Smooth muscle cell (in vitro differentiated cells): ENCODE measurements at regions not wholly inside any gene's neighbourhood (a gene's known extent, or its start where the extent isn't known, plus 50 kb on each side); places are given as distances from the start of the nearest gene placed in this dataset.

Source experiments
- DNase-seq: peaks from one replicate; lab custom pipeline; 2025; ENCODE audit not compliant: unreplicated experiment; lab: John Stamatoyannopoulos, UW
- H2AFZ ChIP-seq: fragments of 200-600 bp; sonication (generic); 2 replicates; pipeline ENCODE4 v1.6.0; 2016; ENCODE audit warnings: antibody characterized with exemption, low read depth, mild to moderate bottlenecking
- H3F3A ChIP-seq: fragments of 200-600 bp; sonication (generic); 2 replicates; pipeline ENCODE4 v1.6.0; 2017; ENCODE audit warnings: antibody characterized with exemption, low read depth
- H3K27ac ChIP-seq: fragments of 200-600 bp; sonication (generic); 2 replicates; pipeline ENCODE4 v1.5.1; 2016; ENCODE audit warnings: low read depth, mild to moderate bottlenecking
- H3K27me3 ChIP-seq: fragments of 200-600 bp; sonication (generic); 2 replicates; pipeline ENCODE4 v1.6.1; 2016; ENCODE audit warnings: low read depth, mild to moderate bottlenecking
- H3K36me3 ChIP-seq: fragments of 200-600 bp; sonication (generic); 2 replicates; pipeline ENCODE4 v1.5.1; 2016; ENCODE audit warnings: low read depth
- H3K4me1 ChIP-seq: fragments of 200-600 bp; sonication (generic); 2 replicates; pipeline ENCODE4 v1.5.1; 2016; ENCODE audit warnings: low read depth
- H3K4me2 ChIP-seq: fragments of 200-600 bp; sonication (generic); 2 replicates; pipeline ENCODE4 v1.6.0; 2016; ENCODE audit warnings: mild to moderate bottlenecking
- H3K4me3 ChIP-seq: fragments of 200-600 bp; sonication (generic); 2 replicates; pipeline ENCODE4 v1.5.1; 2016; ENCODE audit warnings: mild to moderate bottlenecking
- H3K79me2 ChIP-seq: fragments of 200-600 bp; sonication (generic); 2 replicates; pipeline ENCODE4 v1.6.0; 2016; ENCODE audit warnings: low read depth, mild to moderate bottlenecking
- H3K9ac ChIP-seq: fragments of 200-600 bp; sonication (generic); 2 replicates; pipeline ENCODE4 v1.6.0; 2016; ENCODE audit warnings: low read depth
- H3K9me3 ChIP-seq: fragments of 200-600 bp; sonication (generic); replicated peaks from 2 replicates; pipeline ENCODE4 v1.5.1; 2016; ENCODE audit warnings: low read depth
- H4K20me1 ChIP-seq: fragments of 200-600 bp; sonication (generic); 2 replicates; pipeline ENCODE4 v1.6.0; 2016; ENCODE audit warnings: low read depth
- WGBS: methylation state at CpG from one replicate; pipeline ENCODE4 v1.1.7; 2016; ENCODE audit warnings: low lambda C conversion rate; 5-methylcytosine and 5-hydroxymethylcytosine counted together
- TF ChIP-seq, protein P1 (sequence below): fragments of 200-600 bp; sonication (generic); IDR thresholded peaks from 2 replicates; pipeline ENCODE4 v1.5.1; 2017; ENCODE audit warnings: borderline replicate concordance, mild to moderate bottlenecking, antibody characterized with exemption; ENCODE audit not compliant: insufficient read depth, poor library complexity, severe bottlenecking

DNA sequence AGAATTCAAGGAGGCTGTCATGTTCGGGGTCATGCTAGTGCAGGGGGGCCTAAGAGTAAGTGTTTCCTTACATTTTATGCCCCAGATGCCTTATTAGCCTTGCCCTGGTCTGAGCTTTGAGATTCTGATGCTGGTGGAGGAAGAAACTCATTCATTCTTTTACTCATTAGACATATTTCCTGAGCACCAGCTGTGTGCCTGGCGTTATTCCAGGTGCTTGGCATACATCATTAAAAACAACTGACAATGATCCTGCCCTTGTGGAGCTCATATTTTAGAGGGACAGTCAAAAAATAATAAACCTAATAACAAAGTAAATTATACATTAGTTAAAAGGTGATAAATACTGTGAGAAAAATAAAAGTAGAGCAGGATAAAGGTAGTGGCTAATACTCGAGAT is 138.9 kb upstream of the SGCD start:
- Histone ChIP-seq H3K9ac (no peak overlapping the region), H3K4me1 (no peaks in the 10 kb centered on the region), H4K20me1 (no peaks in the 10 kb centered on the region), H3K27me3 (no peaks in the 10 kb centered on the region), H3K36me3 (no peaks in the 10 kb centered on the region), H3K27ac (no peak overlapping the region), H3K79me2 (no peaks in the 10 kb centered on the region), H3K4me3 (no peak overlapping the region), H3K9me3 (no peaks in the 10 kb centered on the region), H3F3A (no peaks in the 10 kb centered on the region), H3K4me2 (no peak overlapping the region), H2AFZ (no peak overlapping the region)
- DNase-seq, result no peak
- TF ChIP-seq, protein P1, sequence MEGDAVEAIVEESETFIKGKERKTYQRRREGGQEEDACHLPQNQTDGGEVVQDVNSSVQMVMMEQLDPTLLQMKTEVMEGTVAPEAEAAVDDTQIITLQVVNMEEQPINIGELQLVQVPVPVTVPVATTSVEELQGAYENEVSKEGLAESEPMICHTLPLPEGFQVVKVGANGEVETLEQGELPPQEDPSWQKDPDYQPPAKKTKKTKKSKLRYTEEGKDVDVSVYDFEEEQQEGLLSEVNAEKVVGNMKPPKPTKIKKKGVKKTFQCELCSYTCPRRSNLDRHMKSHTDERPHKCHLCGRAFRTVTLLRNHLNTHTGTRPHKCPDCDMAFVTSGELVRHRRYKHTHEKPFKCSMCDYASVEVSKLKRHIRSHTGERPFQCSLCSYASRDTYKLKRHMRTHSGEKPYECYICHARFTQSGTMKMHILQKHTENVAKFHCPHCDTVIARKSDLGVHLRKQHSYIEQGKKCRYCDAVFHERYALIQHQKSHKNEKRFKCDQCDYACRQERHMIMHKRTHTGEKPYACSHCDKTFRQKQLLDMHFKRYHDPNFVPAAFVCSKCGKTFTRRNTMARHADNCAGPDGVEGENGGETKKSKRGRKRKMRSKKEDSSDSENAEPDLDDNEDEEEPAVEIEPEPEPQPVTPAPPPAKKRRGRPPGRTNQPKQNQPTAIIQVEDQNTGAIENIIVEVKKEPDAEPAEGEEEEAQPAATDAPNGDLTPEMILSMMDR, result no peak
- 93% methylated on average over 3 of the region's 3 CpGs for WGBS

DNA sequence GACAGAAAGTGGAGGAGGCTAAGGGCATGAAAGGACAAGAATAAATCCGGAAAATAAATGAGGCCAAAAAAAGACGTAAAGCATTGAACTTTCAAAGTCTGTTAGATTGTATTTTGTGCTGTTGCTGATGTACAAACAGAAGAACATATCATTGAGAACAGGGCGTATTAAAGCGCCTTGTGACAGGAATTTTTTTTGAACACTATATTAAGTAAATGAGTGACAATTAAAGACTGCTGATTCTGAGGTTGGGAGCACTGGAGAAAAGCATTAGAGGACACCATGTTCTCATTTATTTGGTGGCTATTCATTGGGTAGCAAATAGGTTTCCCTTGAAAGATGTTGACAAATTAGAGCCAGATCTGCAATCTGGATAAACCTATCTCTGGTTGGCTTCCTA is 137.3 kb upstream of the SGCD start:
- no peak overlapping the region for H3K4me2 ChIP-seq
- H3K4me3 ChIP-seq, result no peak overlapping the region
- H4K20me1 ChIP-seq, result no peaks in the 10 kb centered on the region
- H3K9ac ChIP-seq, result no peak overlapping the region
- no peak overlapping the region for H2AFZ ChIP-seq
- no peaks in the 10 kb centered on the region for H3K9me3 ChIP-seq
- no peaks in the 10 kb centered on the region for H3K79me2 ChIP-seq
- no peak for DNase-seq
- no peaks in the 10 kb centered on the region for H3F3A ChIP-seq
- no peaks in the 10 kb centered on the region for H3K4me1 ChIP-seq
- H3K27ac ChIP-seq, result no peak overlapping the region
- no peaks in the 10 kb centered on the region for H3K27me3 ChIP-seq
- H3K36me3 ChIP-seq, result no peaks in the 10 kb centered on the region
- WGBS, result 95% methylated on average over 4 of the region's 4 CpGs
- TF ChIP-seq, protein P1, result no peak

DNA sequence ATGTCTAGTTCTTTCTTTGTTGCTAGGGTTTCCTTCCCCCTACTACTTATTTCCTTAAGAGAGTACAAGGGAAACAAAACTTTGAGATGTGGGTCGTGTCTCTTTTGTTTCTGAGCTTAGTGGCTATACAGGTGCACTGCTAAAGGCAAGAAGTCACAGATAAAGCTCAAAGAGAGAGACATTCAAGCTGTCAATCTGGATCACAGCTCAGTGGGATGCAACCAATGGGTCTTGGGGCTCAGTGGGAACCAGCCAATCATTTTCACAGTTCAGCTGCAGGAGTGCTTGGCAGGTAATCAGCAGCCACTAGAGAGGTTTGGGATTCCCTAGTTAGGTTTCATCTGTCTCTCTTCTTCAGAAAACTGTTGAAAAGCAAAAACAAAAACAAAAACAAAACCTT is 135.4 kb upstream of the SGCD start:
- H3K9me3 ChIP-seq, result no peaks in the 10 kb centered on the region
- WGBS, result 68% methylated on average over 1 of the region's 1 CpG
- H3K27me3 ChIP-seq, result no peaks in the 10 kb centered on the region
- no peak overlapping the region for H3K4me3 ChIP-seq
- no peak overlapping the region for H3K9ac ChIP-seq
- no peak overlapping the region for H3K4me2 ChIP-seq
- no peak overlapping the region for H2AFZ ChIP-seq
- H3K27ac ChIP-seq, result no peak overlapping the region
- no peak for DNase-seq
- no peaks in the 10 kb centered on the region for H3K79me2 ChIP-seq
- no peaks in the 10 kb centered on the region for H3K36me3 ChIP-seq
- no peaks in the 10 kb centered on the region for H4K20me1 ChIP-seq
- TF ChIP-seq, protein P1, result no peak
- H3F3A ChIP-seq, result no peaks in the 10 kb centered on the region
- H3K4me1 ChIP-seq, result no peaks in the 10 kb centered on the region

DNA sequence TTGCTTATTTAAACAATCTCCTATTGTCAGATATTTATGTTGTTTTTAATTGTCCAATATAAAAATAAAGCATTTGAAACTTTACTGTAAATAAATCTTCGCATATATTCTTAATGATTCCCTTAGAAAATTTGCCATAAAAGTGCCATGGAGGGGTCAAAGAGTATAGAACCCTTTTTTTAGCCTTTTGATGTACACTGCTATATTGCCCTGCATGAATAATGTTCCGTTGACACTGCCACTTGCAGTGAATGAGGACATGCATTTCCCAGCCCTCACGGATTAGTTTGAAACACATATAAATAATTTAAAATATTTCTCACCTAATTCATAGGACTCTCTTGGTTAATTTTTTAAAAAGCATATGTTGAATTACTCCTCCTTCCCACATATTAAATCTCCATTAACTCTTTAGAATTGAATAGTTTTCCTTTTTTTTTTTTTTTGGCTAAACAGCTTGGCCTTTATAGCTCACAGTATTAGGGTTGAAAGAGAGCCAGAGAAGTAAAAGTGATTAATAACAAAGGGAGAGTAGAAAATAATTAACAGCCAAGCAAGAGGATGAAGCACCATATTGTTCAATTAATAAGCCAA is 129.8 kb upstream of the SGCD start:
- no peak overlapping the region for H2AFZ ChIP-seq
- no peaks in the 10 kb centered on the region for H3K27me3 ChIP-seq
- H3K4me2 ChIP-seq, result no peak overlapping the region
- no peak for DNase-seq
- no peak overlapping the region for H3K9ac ChIP-seq
- TF ChIP-seq, protein P1, result no peak
- no peaks in the 10 kb centered on the region for H3K9me3 ChIP-seq
- H3K4me1 ChIP-seq, result peaks cover 8% of the 10 kb centered on the region
- no peak overlapping the region for H3K4me3 ChIP-seq
- H3K27ac ChIP-seq, result no peak overlapping the region
- WGBS, result 86% methylated on average over 3 of the region's 3 CpGs
- H4K20me1 ChIP-seq, result no peaks in the 10 kb centered on the region
- H3F3A ChIP-seq, result no peaks in the 10 kb centered on the region
- no peaks in the 10 kb centered on the region for H3K79me2 ChIP-seq
- no peaks in the 10 kb centered on the region for H3K36me3 ChIP-seq
